PC-9 (cell line): ENCODE measurements at regions not wholly inside any gene's neighbourhood (a gene's known extent, or its start where the extent isn't known, plus 50 kb on each side); places are given as distances from the start of the nearest gene placed in this dataset.
"Not testable (repeated sequence)": the region's sequence is repeated elsewhere in the genome, so short reads cannot be mapped to it uniquely, and the experiment has no call there.

ENCODE experiments used
- EZH2 ChIP-seq: fragments of 200-600 bp; sonication (generic); IDR thresholded peaks from 2 replicates; pipeline ENCODE4 v1.8.0; 2017; ENCODE audit warnings: antibody characterized with exemption, low read depth
- TF ChIP-seq, protein P1 (sequence below): fragments of 200-600 bp; sonication (generic); conservative IDR thresholded peaks from 2 replicates; pipeline ENCODE4 v1.6.1; 2017; ENCODE audit warnings: mixed run types, antibody characterized with exemption, mild to moderate bottlenecking, moderate library complexity

DNA sequence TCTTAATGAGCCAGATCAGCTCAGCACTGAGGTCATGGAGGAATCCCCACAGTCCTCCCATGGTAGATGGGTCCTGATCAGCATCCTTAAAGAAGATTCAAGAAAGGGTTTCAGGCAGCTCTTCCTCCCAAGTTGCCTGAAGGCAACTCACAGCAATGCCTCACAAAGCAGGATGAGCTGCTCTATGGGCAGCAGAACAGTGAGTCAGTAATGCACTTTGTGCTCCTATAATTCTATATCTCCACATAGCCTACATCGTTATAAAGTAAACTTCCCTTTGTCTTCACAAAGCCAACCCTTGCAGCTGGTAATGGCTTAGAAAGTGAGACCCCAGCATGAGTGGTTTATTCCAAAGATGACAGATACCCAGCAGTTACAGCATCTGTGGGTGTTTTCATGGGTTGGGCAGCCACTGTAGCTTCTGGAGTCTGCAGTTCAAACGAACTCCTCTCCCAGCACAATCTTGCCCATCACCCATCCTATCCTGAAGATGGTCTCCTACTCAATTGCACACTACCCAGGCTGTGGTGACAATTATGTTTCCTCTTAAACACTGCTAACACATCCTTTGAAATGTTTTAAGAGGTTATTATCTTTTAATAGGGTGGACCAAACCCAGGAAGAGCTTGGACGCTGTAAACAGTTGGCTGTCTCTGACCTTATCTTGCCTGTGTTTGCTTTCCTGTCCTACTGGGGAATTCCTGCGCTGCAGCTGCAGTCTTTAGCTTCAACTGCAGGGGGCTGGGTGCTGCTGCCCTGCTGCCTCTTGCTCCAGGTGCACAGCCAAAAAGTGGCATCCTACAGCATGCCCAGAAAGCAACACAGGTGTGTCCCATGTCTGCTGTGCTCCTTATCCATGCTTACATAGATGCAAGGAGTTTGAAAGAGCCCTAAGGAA lies 286.9 kb downstream of the ANAPC1 start:
- not testable (repeated sequence) for TF ChIP-seq EZH2
- TF ChIP-seq, protein P1, sequence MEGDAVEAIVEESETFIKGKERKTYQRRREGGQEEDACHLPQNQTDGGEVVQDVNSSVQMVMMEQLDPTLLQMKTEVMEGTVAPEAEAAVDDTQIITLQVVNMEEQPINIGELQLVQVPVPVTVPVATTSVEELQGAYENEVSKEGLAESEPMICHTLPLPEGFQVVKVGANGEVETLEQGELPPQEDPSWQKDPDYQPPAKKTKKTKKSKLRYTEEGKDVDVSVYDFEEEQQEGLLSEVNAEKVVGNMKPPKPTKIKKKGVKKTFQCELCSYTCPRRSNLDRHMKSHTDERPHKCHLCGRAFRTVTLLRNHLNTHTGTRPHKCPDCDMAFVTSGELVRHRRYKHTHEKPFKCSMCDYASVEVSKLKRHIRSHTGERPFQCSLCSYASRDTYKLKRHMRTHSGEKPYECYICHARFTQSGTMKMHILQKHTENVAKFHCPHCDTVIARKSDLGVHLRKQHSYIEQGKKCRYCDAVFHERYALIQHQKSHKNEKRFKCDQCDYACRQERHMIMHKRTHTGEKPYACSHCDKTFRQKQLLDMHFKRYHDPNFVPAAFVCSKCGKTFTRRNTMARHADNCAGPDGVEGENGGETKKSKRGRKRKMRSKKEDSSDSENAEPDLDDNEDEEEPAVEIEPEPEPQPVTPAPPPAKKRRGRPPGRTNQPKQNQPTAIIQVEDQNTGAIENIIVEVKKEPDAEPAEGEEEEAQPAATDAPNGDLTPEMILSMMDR, result not testable (repeated sequence)
